Upper lobe of right lung (tissue), 1 donor: ENCODE measurements at regions not wholly inside any gene's neighbourhood (a gene's known extent, or its start where the extent isn't known, plus 50 kb on each side); places are given as distances from the start of the nearest gene placed in this dataset.

ENCODE experiments used
- ATAC-seq: fragments of 200-7000 bp; cut with Tn5 transposase; one replicate; pipeline ENCODE4 v1.9.1; 2020; ENCODE audit warnings: mild to moderate bottlenecking, moderate library complexity
- DNase-seq: peaks from one replicate; pipeline ENCODE4 v3.0.0-alpha.2; 2020
- H3K27ac ChIP-seq: fragments of 200-600 bp; one replicate; pipeline ENCODE4 v1.8.0; 2022
- H3K27me3 ChIP-seq: fragments of 200-600 bp; one replicate; pipeline ENCODE4 v1.8.0; 2022; ENCODE audit warnings: mild to moderate bottlenecking
- H3K36me3 ChIP-seq: fragments of 200-600 bp; one replicate; pipeline ENCODE4 v1.8.0; 2022
- H3K4me1 ChIP-seq: fragments of 200-600 bp; one replicate; pipeline ENCODE4 v1.8.0; 2022
- H3K4me3 ChIP-seq: fragments of 200-600 bp; one replicate; pipeline ENCODE4 v1.8.0; 2022; ENCODE audit warnings: mild to moderate bottlenecking
- H3K9me3 ChIP-seq: fragments of 200-600 bp; one replicate; pipeline ENCODE4 v1.8.0; 2022
- CTCF ChIP-seq: fragments of 200-600 bp; IDR thresholded peaks from one replicate; pipeline ENCODE4 v1.8.0; 2022; ENCODE audit warnings: antibody characterized with exemption
- intact Hi-C: fragments of 100-400 bp; cut with DNase I; formaldehyde crosslinking; loops from one replicate; pipeline ENCODE4 v1.11.0; 2022
- donor health status: DM: no; HTN: yes; CAD: no; lungs with severe emphysema.

GRCh38 chr3:101944308-101944707, 95.0 kb downstream of the NFKBIZ start:
- no peak overlapping the region for H3K27ac ChIP-seq
- H3K4me1 ChIP-seq: peaks cover 29% of the 10 kb centered on the region
- ATAC-seq: no peak
- DNase-seq: no peak
- no peak overlapping the region for H3K4me3 ChIP-seq
- no peaks in the 10 kb centered on the region for H3K36me3 ChIP-seq
- TF ChIP-seq CTCF: no peak
- intact Hi-C loops: no loop called here
- no peaks in the 10 kb centered on the region for H3K9me3 ChIP-seq
- H3K27me3 ChIP-seq: no peaks in the 10 kb centered on the region

GRCh38 chr3:101945980-101946379, 96.7 kb downstream of the NFKBIZ start:
- no peak for TF ChIP-seq CTCF

GRCh38 chr3:101946906-101947305, 97.6 kb downstream of the NFKBIZ start:
- no peak overlapping the region for H3K4me3 ChIP-seq
- H3K36me3 ChIP-seq: no peaks in the 10 kb centered on the region
- no peak for ATAC-seq
- H3K27me3 ChIP-seq: no peaks in the 10 kb centered on the region
- no peak for TF ChIP-seq CTCF
- no peak for DNase-seq
- peaks cover 4% of the 10 kb centered on the region for H3K4me1 ChIP-seq
- no peak overlapping the region for H3K27ac ChIP-seq
- intact Hi-C loops: no loop called here
- no peaks in the 10 kb centered on the region for H3K9me3 ChIP-seq

More at GRCh38 chr3:101945980-101946379, 96.7 kb downstream of the NFKBIZ start:
- DNase-seq (no peak), ATAC-seq (no peak)
- H3K4me1 ChIP-seq: peaks cover 13% of the 10 kb centered on the region
- H3K36me3 ChIP-seq: no peaks in the 10 kb centered on the region
- no peak overlapping the region for H3K27ac ChIP-seq
- H3K9me3 ChIP-seq: no peaks in the 10 kb centered on the region
- intact Hi-C loops: no loop called here
- no peak overlapping the region for H3K4me3 ChIP-seq
- H3K27me3 ChIP-seq: no peaks in the 10 kb centered on the region

GRCh38 chr3:101950510-101950909, 101.2 kb downstream of the NFKBIZ start:
- no peak for DNase-seq
- H3K36me3 ChIP-seq: no peaks in the 10 kb centered on the region
- H3K4me3 ChIP-seq: no peak overlapping the region
- no peak overlapping the region for H3K27ac ChIP-seq
- H3K9me3 ChIP-seq: no peaks in the 10 kb centered on the region
- no peak for TF ChIP-seq CTCF
- intact Hi-C loops: loop anchor here (5.0 kb wide), 1 partner anchor 63 kb away; no protein-coding TSS in a partner anchor
- no peaks in the 10 kb centered on the region for H3K27me3 ChIP-seq
- ATAC-seq: peak; percentile 93
- H3K4me1 ChIP-seq: no peaks in the 10 kb centered on the region

- no peak for TF ChIP-seq CTCF
- Histone ChIP-seq H3K27ac (no peak overlapping the region), H3K36me3 (no peaks in the 10 kb centered on the region), H3K27me3 (no peaks in the 10 kb centered on the region), H3K9me3 (no peaks in the 10 kb centered on the region), H3K4me1 (no peaks in the 10 kb centered on the region), H3K4me3 (no peak overlapping the region)
- intact Hi-C loops: loop anchor here (5.0 kb wide), 1 partner anchor 64 kb away; no protein-coding TSS in a partner anchor
- DNase-seq (no peak), ATAC-seq (no peak)
Observed at GRCh38 chr3:101950985-101951733, 101.8 kb downstream of the NFKBIZ start.
